Superior temporal gyrus (tissue), 1 donor: ENCODE measurements at regions not wholly inside any gene's neighbourhood (a gene's known extent, or its start where the extent isn't known, plus 50 kb on each side); places are given as distances from the start of the nearest gene placed in this dataset.

Experiments used
- DNase-seq: peaks from one replicate; pipeline ENCODE4 v3.0.0-alpha.2; 2016; ENCODE audit errors: extremely low spot score

GRCh38 chr2:238701341-238702206, 146.3 kb upstream of the TWIST2 start:
- DNase-seq = no peak

GRCh38 chr2:238702276-238703052, 145.4 kb upstream of the TWIST2 start:
- DNase-seq = no peak

- no peak for DNase-seq
Observed at GRCh38 chr2:238703053-238703415, 144.9 kb upstream of the TWIST2 start.

GRCh38 chr2:238703436-238703835, 144.4 kb upstream of the TWIST2 start:
- no peak for DNase-seq

GRCh38 chr2:238704471-238705225, 143.2 kb upstream of the TWIST2 start:
- DNase-seq = no peak

- no peak for DNase-seq
Observed at GRCh38 chr2:238706163-238706562, 141.7 kb upstream of the TWIST2 start.

- DNase-seq = no peak
Observed at GRCh38 chr2:238706673-238707072, 141.2 kb upstream of the TWIST2 start.

GRCh38 chr2:238709325-238710025, 138.4 kb upstream of the TWIST2 start:
- DNase-seq = no peak

GRCh38 chr2:238710032-238710735, 137.7 kb upstream of the TWIST2 start:
- no peak for DNase-seq

- DNase-seq = no peak
Observed at GRCh38 chr2:238710787-238711186, 137.1 kb upstream of the TWIST2 start.

GRCh38 chr2:238711346-238711745, 136.5 kb upstream of the TWIST2 start:
- no peak for DNase-seq

- no peak for DNase-seq
Observed at GRCh38 chr2:238712011-238712410, 135.9 kb upstream of the TWIST2 start.

- DNase-seq = no peak
Observed at GRCh38 chr2:238713198-238713826, 134.6 kb upstream of the TWIST2 start.

GRCh38 chr2:238714038-238714528, 133.8 kb upstream of the TWIST2 start:
- DNase-seq = no peak

GRCh38 chr2:238716171-238716570, 131.7 kb upstream of the TWIST2 start:
- no peak for DNase-seq

GRCh38 chr2:238716585-238716984, 131.3 kb upstream of the TWIST2 start:
- no peak for DNase-seq

GRCh38 chr2:238717084-238717483, 130.8 kb upstream of the TWIST2 start:
- DNase-seq = no peak

GRCh38 chr2:238719641-238720040, 128.2 kb upstream of the TWIST2 start:
- no peak for DNase-seq

GRCh38 chr2:238720232-238720672, 127.6 kb upstream of the TWIST2 start:
- DNase-seq = peak; percentile 14

GRCh38 chr2:238722181-238722580, 125.7 kb upstream of the TWIST2 start:
- no peak for DNase-seq
